Fibroblast of lung (primary cell): ENCODE measurements at regions not wholly inside any gene's neighbourhood (a gene's known extent, or its start where the extent isn't known, plus 50 kb on each side); places are given as distances from the start of the nearest gene placed in this dataset.

Source experiments
- DNase-seq, 2 donors: peaks; one replicate each; pipeline versions ENCODE4 v3.0.0 to v3.0.0-alpha.2; 2010; ENCODE audit warnings: low read depth in 2 of 2
- H2AFZ ChIP-seq: 2 replicates; pipeline ENCODE4 v1.5.1; 2012; ENCODE audit warnings: low read length, control low read depth, inconsistent platforms
- H3K27ac ChIP-seq: 2 replicates; pipeline ENCODE4 v1.5.1; 2011; ENCODE audit warnings: low read length, control low read depth; ENCODE audit not compliant: insufficient read depth
- H3K27me3 ChIP-seq: 2 replicates; pipeline ENCODE4 v1.5.1; 2011; ENCODE audit warnings: mild to moderate bottlenecking, low read length; ENCODE audit not compliant: control insufficient read depth, insufficient read depth
- H3K36me3 ChIP-seq: 2 replicates; pipeline ENCODE4 v1.5.1; 2011; ENCODE audit warnings: low read length; ENCODE audit not compliant: control insufficient read depth, insufficient read depth
- H3K4me1 ChIP-seq: 2 replicates; pipeline ENCODE4 v1.5.1; 2011; ENCODE audit warnings: low read length; ENCODE audit not compliant: control insufficient read depth, insufficient read depth; ENCODE audit errors: extremely low read depth
- H3K4me2 ChIP-seq: 2 replicates; pipeline ENCODE4 v1.5.1; 2011; ENCODE audit warnings: low read length, control low read depth; ENCODE audit not compliant: insufficient read depth; ENCODE audit errors: extremely low read depth
- H3K4me3 ChIP-seq, 4 experiments: fragments of 200-600 bp in 1 of 4; sonication (generic) in 1 of 4; replicated peaks in 1 of 4; 2 replicates each; pipeline ENCODE4 v1.5.1; 2011 to 2016; ENCODE audit warnings: low read length in 4 of 4, low read depth in 3 of 4, mild to moderate bottlenecking in 3 of 4, control low read depth in 2 of 4, inconsistent platforms in 1 of 4, mixed read lengths in 1 of 4; ENCODE audit not compliant: insufficient read depth in 1 of 4; ENCODE audit errors: control extremely low read depth in 1 of 4
- H3K79me2 ChIP-seq: 2 replicates; pipeline ENCODE4 v1.5.1; 2012; ENCODE audit warnings: mild to moderate bottlenecking, low read length, inconsistent platforms; ENCODE audit not compliant: control insufficient read depth, insufficient read depth
- H3K9ac ChIP-seq: 2 replicates; pipeline ENCODE4 v1.5.1; 2011; ENCODE audit warnings: mild to moderate bottlenecking, low read length, control low read depth; ENCODE audit not compliant: insufficient read depth
- H3K9me3 ChIP-seq: 2 replicates; pipeline ENCODE4 v1.5.1; 2012; ENCODE audit warnings: low read depth, low read length; ENCODE audit not compliant: control insufficient read depth, insufficient read depth
- H4K20me1 ChIP-seq: 2 replicates; pipeline ENCODE4 v1.5.1; 2011; ENCODE audit warnings: low read length; ENCODE audit not compliant: control insufficient read depth, insufficient read depth; ENCODE audit errors: extremely low read depth
- CTCF ChIP-seq, 2 donors: IDR thresholded peaks in 1 of 2; conservative IDR thresholded peaks in 1 of 2; 1 replicate in 1 of 2; 2 replicates in 1 of 2; pipeline ENCODE4 v1.5.1; 2011 to 2012; ENCODE audit warnings: low read length in 2 of 2, control low read depth in 1 of 2, inconsistent platforms in 1 of 2, low read depth in 1 of 2, mild to moderate bottlenecking in 1 of 2
- EZH2 ChIP-seq: IDR thresholded peaks from 2 replicates; pipeline ENCODE4 v1.5.1; 2012; ENCODE audit warnings: low read length, control low read depth, mild to moderate bottlenecking; ENCODE audit errors: missing control alignments

GRCh38 chr10:111373696-111374095 lies 296.9 kb downstream of the ADRA2A start:
- Histone ChIP-seq H3K9me3 (no peaks in the 10 kb centered on the region), H3K79me2 (no peaks in the 10 kb centered on the region), H3K27ac (no peak overlapping the region), H3K9ac (no peak overlapping the region), H4K20me1 (no peaks in the 10 kb centered on the region), H2AFZ (no peak overlapping the region), H3K4me3 (no peak overlapping the region), H3K27me3 (no peaks in the 10 kb centered on the region), H3K4me2 (no peak overlapping the region), H3K36me3 (no peaks in the 10 kb centered on the region), H3K4me1 (no peaks in the 10 kb centered on the region)
- no peak for DNase-seq
- TF ChIP-seq EZH2 (no peak), CTCF (conservative IDR thresholded peaks at IDR 0.05 in 1 of 2, IDR thresholded peaks at IDR 0.05 in 1 of 2; ENCODE audit: low read depth in 1 of 2, low read length in 2 of 2) (no peak)

GRCh38 chr10:111379534-111380187 lies 302.8 kb downstream of the ADRA2A start:
- H3K27ac ChIP-seq = no peak overlapping the region
- no peaks in the 10 kb centered on the region for H3K36me3 ChIP-seq
- H3K4me3 ChIP-seq = no peak overlapping the region
- no peak for TF ChIP-seq CTCF (conservative IDR thresholded peaks at IDR 0.05 in 1 of 2, IDR thresholded peaks at IDR 0.05 in 1 of 2; ENCODE audit: low read depth in 1 of 2, low read length in 2 of 2)
- TF ChIP-seq EZH2 = no peak
- no peak for DNase-seq
- H3K4me2 ChIP-seq = no peak overlapping the region
- H3K9me3 ChIP-seq = no peaks in the 10 kb centered on the region
- H2AFZ ChIP-seq = no peak overlapping the region
- no peaks in the 10 kb centered on the region for H3K79me2 ChIP-seq
- no peaks in the 10 kb centered on the region for H3K27me3 ChIP-seq
- H3K4me1 ChIP-seq = no peaks in the 10 kb centered on the region
- no peak overlapping the region for H3K9ac ChIP-seq
- H4K20me1 ChIP-seq = no peaks in the 10 kb centered on the region

GRCh38 chr10:111384556-111384955 lies 307.7 kb downstream of the ADRA2A start:
- Histone ChIP-seq H2AFZ (no peak overlapping the region), H3K4me1 (no peaks in the 10 kb centered on the region), H3K4me2 (no peak overlapping the region), H3K9me3 (no peaks in the 10 kb centered on the region), H4K20me1 (no peaks in the 10 kb centered on the region), H3K27me3 (no peaks in the 10 kb centered on the region), H3K79me2 (no peaks in the 10 kb centered on the region), H3K4me3 (no peak overlapping the region), H3K36me3 (no peaks in the 10 kb centered on the region), H3K9ac (no peak overlapping the region), H3K27ac (no peak overlapping the region)
- no peak for TF ChIP-seq EZH2
- TF ChIP-seq CTCF (conservative IDR thresholded peaks at IDR 0.05 in 1 of 2, IDR thresholded peaks at IDR 0.05 in 1 of 2; ENCODE audit: low read depth in 1 of 2, low read length in 2 of 2) = no peak
- no peak for DNase-seq
